IMR-90 (cell line): ENCODE measurements at regions not wholly inside any gene's neighbourhood (a gene's known extent, or its start where the extent isn't known, plus 50 kb on each side); places are given as distances from the start of the nearest gene placed in this dataset.

ENCODE experiments used
- ATAC-seq: fragments of 200-7000 bp; cut with Tn5 transposase; 2 replicates; pipeline ENCODE4 v1.9.1; 2020; ENCODE audit warnings: low read depth, mild to moderate bottlenecking, moderate library complexity
- BruUV-seq: library from RNA; stranded (reverse); fragments of 400-500 nt; replicated peaks from 2 replicates; lab custom pipeline; 2021; lab: Mats Ljungman, UMichigan
- CTCF ChIA-PET: fragments of 300-600 bp; formaldehyde crosslinking; extraction: SDS; loops from one replicate; lab custom pipeline; 2021; ENCODE audit warnings: antibody characterized with exemption; lab: Yijun Ruan, JAX
- POLR2A ChIA-PET: fragments of 300-600 bp; sonication (Branson Sonifier 250); formaldehyde crosslinking; loops from one replicate; lab custom pipeline; 2022; ENCODE audit warnings: antibody characterized with exemption; ENCODE audit not compliant: unreplicated experiment; lab: Charles Lee
- DNase-seq: peaks from one replicate; pipeline ENCODE4 v3.0.0; 2013
- H2AFZ ChIP-seq: replicated peaks from 2 replicates; pipeline ENCODE3; 2013; ENCODE audit warnings: low read length, mild to moderate bottlenecking; ENCODE audit not compliant: poor library complexity
- H2AK5ac ChIP-seq: 2 replicates; pipeline ENCODE4 v1.6.1; 2013; ENCODE audit warnings: low read depth, low read length, inconsistent platforms
- H2AK9ac ChIP-seq: replicated peaks from 2 replicates; pipeline ENCODE3; 2013; ENCODE audit warnings: mild to moderate bottlenecking, low read depth, low read length, moderate library complexity; ENCODE audit not compliant: poor library complexity
- H2BK120ac ChIP-seq: 2 replicates; pipeline ENCODE4 v1.6.1; 2013; ENCODE audit warnings: low read depth, low read length, inconsistent platforms
- H2BK15ac ChIP-seq: 3 replicates; pipeline ENCODE4 v1.6.1; 2013; ENCODE audit warnings: low read depth, low read length, inconsistent platforms
- H2BK20ac ChIP-seq: 2 replicates; pipeline ENCODE4 v1.6.1; 2013; ENCODE audit warnings: low read depth, mild to moderate bottlenecking, inconsistent platforms, low read length, moderate library complexity
- H2BK5ac ChIP-seq: 2 replicates; pipeline ENCODE4 v1.6.1; 2013; ENCODE audit warnings: mild to moderate bottlenecking, low read depth, low read length, inconsistent platforms; ENCODE audit not compliant: poor library complexity, severe bottlenecking
- H3K14ac ChIP-seq: replicated peaks from 2 replicates; pipeline ENCODE4 v1.6.1; 2013; ENCODE audit warnings: low read depth, low read length, inconsistent platforms
- H3K18ac ChIP-seq: 2 replicates; pipeline ENCODE4 v1.6.1; 2013; ENCODE audit warnings: low read depth, low read length, control low read depth
- H3K23ac ChIP-seq: 2 replicates; pipeline ENCODE4 v1.6.1; 2013; ENCODE audit warnings: low read depth, low read length, inconsistent platforms
- H3K27ac ChIP-seq: 2 replicates; pipeline ENCODE4 v1.5.1; 2013; ENCODE audit warnings: mild to moderate bottlenecking, control low read depth, low read length; ENCODE audit not compliant: insufficient read depth
- H3K27me3 ChIP-seq: 2 replicates; pipeline ENCODE4 v1.6.1; 2013; ENCODE audit warnings: low read length; ENCODE audit not compliant: control insufficient read depth, insufficient read depth
- H3K36me3 ChIP-seq: 2 replicates; pipeline ENCODE4 v1.6.1; 2013; ENCODE audit warnings: low read length, mixed read lengths; ENCODE audit not compliant: control insufficient read depth, insufficient read depth
- H3K4ac ChIP-seq: 2 replicates; pipeline ENCODE4 v1.6.1; 2013; ENCODE audit warnings: low read depth, low read length, inconsistent platforms
- H3K4me1 ChIP-seq: 2 replicates; pipeline ENCODE4 v1.6.1; 2013; ENCODE audit warnings: low read length, mixed read lengths; ENCODE audit not compliant: control insufficient read depth, insufficient read depth
- H3K4me2 ChIP-seq: 2 replicates; pipeline ENCODE4 v1.6.1; 2013; ENCODE audit warnings: low read depth, mild to moderate bottlenecking, control low read depth, low read length, moderate library complexity
- H3K4me3 ChIP-seq: 2 replicates; pipeline ENCODE4 v1.5.1; 2013; ENCODE audit warnings: low read depth, mild to moderate bottlenecking, control low read depth, low read length, moderate library complexity; ENCODE audit not compliant: insufficient read depth
- H3K56ac ChIP-seq: 2 replicates; pipeline ENCODE4 v1.6.1; 2013; ENCODE audit warnings: low read length, inconsistent platforms; ENCODE audit not compliant: insufficient read depth; ENCODE audit errors: extremely low read depth
- H3K79me1 ChIP-seq, 2 experiments: 2 replicates each; pipeline ENCODE4 v1.6.1; 2013; ENCODE audit warnings: low read length in 2 of 2, inconsistent platforms in 1 of 2, low read depth in 1 of 2
- H3K9ac ChIP-seq: 2 replicates; pipeline ENCODE4 v1.6.1; 2013; ENCODE audit warnings: low read depth, low read length, control low read depth
- H3K9me1 ChIP-seq: 2 replicates; pipeline ENCODE4 v1.6.1; 2013; ENCODE audit warnings: low read length, inconsistent platforms; ENCODE audit not compliant: insufficient read depth
- H3K9me3 ChIP-seq: 2 replicates; pipeline ENCODE4 v1.6.1; 2013; ENCODE audit warnings: low read length; ENCODE audit not compliant: control insufficient read depth, insufficient read depth
- H4K20me1 ChIP-seq: 2 replicates; pipeline ENCODE4 v1.6.1; 2013; ENCODE audit warnings: low read length, inconsistent platforms; ENCODE audit not compliant: insufficient read depth
- H4K5ac ChIP-seq: 2 replicates; pipeline ENCODE4 v1.6.1; 2013; ENCODE audit warnings: mild to moderate bottlenecking, low read depth, low read length, control low read depth
- H4K8ac ChIP-seq, 2 experiments: 2 replicates each; pipeline ENCODE4 v1.6.1; 2013; ENCODE audit warnings: low read depth in 2 of 2, low read length in 2 of 2, control low read depth in 1 of 2, inconsistent platforms in 1 of 2
- H4K91ac ChIP-seq: 2 replicates; pipeline ENCODE4 v1.6.1; 2013; ENCODE audit warnings: low read depth, low read length, inconsistent platforms; ENCODE audit not compliant: insufficient read depth
- CEBPB ChIP-seq: IDR thresholded peaks from 2 replicates; pipeline ENCODE4 v1.6.1; 2012; ENCODE audit warnings: low read depth, low read length, improper control_type of control experiment
- CHD1 ChIP-seq: IDR thresholded peaks from 2 replicates; pipeline ENCODE4 v1.6.1; 2012; ENCODE audit warnings: low read depth, low read length, improper control_type of control experiment
- MXI1 ChIP-seq: IDR thresholded peaks from 2 replicates; pipeline ENCODE4 v1.6.1; 2012; ENCODE audit warnings: low read depth, mild to moderate bottlenecking, low read length, moderate library complexity, borderline replicate concordance
- RFX5 ChIP-seq: IDR thresholded peaks from 2 replicates; pipeline ENCODE4 v1.8.0; 2012; ENCODE audit warnings: low read depth, mild to moderate bottlenecking, low read length, moderate library complexity
- WGBS, 2 experiments: methylation state at CpG; one replicate each; pipeline versions ENCODE4 v1.1.5 to v1.1.7; 2013; ENCODE audit warnings: missing lambda C conversion rate in 2 of 2; ENCODE audit not compliant: insufficient read length in 1 of 2; ENCODE audit errors: extremely low coverage in 2 of 2; 5-methylcytosine and 5-hydroxymethylcytosine counted together
- dilution Hi-C: fragments of 300-500 bp; cut with HindIII; formaldehyde crosslinking; loops from one replicate; pipeline ENCODE4 v1.14.3; 2018; ENCODE audit warnings: low sequenced_read_pairs; ENCODE audit not compliant: unreplicated experiment
- in situ Hi-C: fragments of 300-500 bp; cut with MboI; formaldehyde crosslinking; loops from 3 replicates; pipeline ENCODE4 v1.14.3; 2019; ENCODE audit warnings: low sequenced_read_pairs, inconsistent platforms, mixed read lengths
- intact Hi-C: fragments of 100-400 bp; cut with micrococcal nuclease; formaldehyde crosslinking; loops from 2 replicates; pipeline ENCODE4 v1.10.0; 2022
- TF ChIP-seq, protein P1 (sequence below): fragments of 150-350 bp; IDR thresholded peaks from 2 replicates; pipeline ENCODE4 v1.6.1; 2017; ENCODE audit warnings: mild to moderate bottlenecking, antibody characterized with exemption, low read length, low read depth

DNA sequence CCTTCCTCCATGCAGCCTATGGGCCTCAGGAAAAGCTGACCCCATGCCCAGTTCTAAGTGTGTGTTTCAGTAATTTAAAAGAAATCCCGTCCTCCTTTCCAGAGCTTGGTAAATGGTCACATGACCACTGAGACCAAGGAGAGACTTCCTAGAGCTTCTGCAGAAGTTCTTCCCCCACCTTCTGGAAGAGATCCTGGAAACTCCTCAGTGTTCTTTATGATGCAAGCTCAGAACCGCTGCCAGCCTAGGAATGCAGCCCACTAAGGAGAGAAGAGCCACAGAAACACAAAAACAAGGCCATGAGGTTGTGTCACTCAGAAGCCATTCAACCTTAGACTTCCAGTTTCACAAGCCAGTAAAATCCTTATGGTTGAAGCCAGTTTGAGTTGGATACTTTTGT, 348.4 kb downstream of the TPBG start:
- no peaks in the 10 kb centered on the region for H3K9me3 ChIP-seq
- H3K9me1 ChIP-seq: no peaks in the 10 kb centered on the region
- H2BK20ac ChIP-seq: no peak overlapping the region
- ChIA-PET CTCF (interaction anchor here (1.1 kb wide), 1 partner anchor 11 kb away, joined by 3 read pairs; no protein-coding TSS in a partner anchor), POLR2A (no interaction called here)
- H3K4me3 ChIP-seq: no peak overlapping the region
- H4K8ac ChIP-seq: no peak overlapping the region
- H3K4me2 ChIP-seq: no peak overlapping the region
- no peak overlapping the region for H2BK15ac ChIP-seq
- no CpG with 5 or more reads among the region's 2 CpGs for WGBS, 2 experiments
- intact Hi-C loops (no loop called here), dilution Hi-C loops (no loop called here), in situ Hi-C loops (no loop called here)
- H3K18ac ChIP-seq: no peak overlapping the region
- no peaks in the 10 kb centered on the region; the same call in 1 of the 2 replicates for H3K27me3 ChIP-seq
- H4K20me1 ChIP-seq: no peaks in the 10 kb centered on the region
- no peak overlapping the region for H2BK5ac ChIP-seq
- no peak overlapping the region for H2BK120ac ChIP-seq
- no peak overlapping the region for H4K91ac ChIP-seq
- DNase-seq (no peak), ATAC-seq (peak; percentile 27; the same call in 1 of the 2 replicates)
- H3K27ac ChIP-seq: no peak overlapping the region
- no peaks in the 10 kb centered on the region for H3K4me1 ChIP-seq
- H3K23ac ChIP-seq: no peak overlapping the region
- H2AFZ ChIP-seq: no peak overlapping the region
- H3K36me3 ChIP-seq: no peaks in the 10 kb centered on the region
- no peak overlapping the region for H3K4ac ChIP-seq
- no peak overlapping the region for H3K56ac ChIP-seq
- H2AK5ac ChIP-seq: no peak overlapping the region
- H3K79me1 ChIP-seq: no peaks in the 10 kb centered on the region
- H4K5ac ChIP-seq: no peak overlapping the region
- TF ChIP-seq RFX5: no peak
- TF ChIP-seq CHD1: no peak
- no peak for TF ChIP-seq MXI1
- TF ChIP-seq, protein P1, sequence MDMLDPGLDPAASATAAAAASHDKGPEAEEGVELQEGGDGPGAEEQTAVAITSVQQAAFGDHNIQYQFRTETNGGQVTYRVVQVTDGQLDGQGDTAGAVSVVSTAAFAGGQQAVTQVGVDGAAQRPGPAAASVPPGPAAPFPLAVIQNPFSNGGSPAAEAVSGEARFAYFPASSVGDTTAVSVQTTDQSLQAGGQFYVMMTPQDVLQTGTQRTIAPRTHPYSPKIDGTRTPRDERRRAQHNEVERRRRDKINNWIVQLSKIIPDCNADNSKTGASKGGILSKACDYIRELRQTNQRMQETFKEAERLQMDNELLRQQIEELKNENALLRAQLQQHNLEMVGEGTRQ: peak; percentile 39; the same call in 1 of the 2 replicates
- no peak for TF ChIP-seq CEBPB
- H2AK9ac ChIP-seq: no peak overlapping the region
- no TSS peak for BruUV-seq
- H3K9ac ChIP-seq: no peak overlapping the region
- H3K14ac ChIP-seq: no peak overlapping the region
